Stimulated activated CD4-positive, alpha-beta T cell treated with anti-CD3 and anti-CD28 coated beads, Interleukin-12 subunit alpha, Interleukin-12 subunit beta, amount 100 ng/mL, for 24 hours (primary cell): ENCODE measurements at regions not wholly inside any gene's neighbourhood (a gene's known extent, or its start where the extent isn't known, plus 50 kb on each side); places are given as distances from the start of the nearest gene placed in this dataset.
"Not testable (repeated sequence)": the region's sequence is repeated elsewhere in the genome, so short reads cannot be mapped to it uniquely, and the experiment has no call there.

Experiments
- DNase-seq, 2 experiments: peaks; one replicate each; pipeline ENCODE4 v3.0.0-alpha.2; 2020; ENCODE audit warnings: low read depth in 2 of 2

GRCh38 chr17:5898406-5898805, 171.8 kb upstream of the WSCD1 start:
- no peak for DNase-seq

- DNase-seq: no peak
These were observed 170.5 kb upstream of the WSCD1 start for GRCh38 chr17:5899496-5900195.

- no peak for DNase-seq
These were observed 168.4 kb upstream of the WSCD1 start for GRCh38 chr17:5901731-5902130.

- no peak for DNase-seq
These were observed 167.7 kb upstream of the WSCD1 start for GRCh38 chr17:5902181-5903140.

- no peak for DNase-seq
These were observed 158.3 kb upstream of the WSCD1 start for GRCh38 chr17:5911919-5912318.

GRCh38 chr17:5913032-5913531, 157.1 kb upstream of the WSCD1 start:
- DNase-seq: no peak

GRCh38 chr17:5913641-5914040, 156.5 kb upstream of the WSCD1 start:
- no peak for DNase-seq

- DNase-seq: no peak
These were observed 154.8 kb upstream of the WSCD1 start for GRCh38 chr17:5915337-5915736.

- DNase-seq: no peak
These were observed 151.1 kb upstream of the WSCD1 start for GRCh38 chr17:5919089-5919488.

- DNase-seq: no peak
These were observed 148.5 kb upstream of the WSCD1 start for GRCh38 chr17:5921512-5922282.

GRCh38 chr17:5922476-5922875, 147.7 kb upstream of the WSCD1 start:
- DNase-seq: no peak

GRCh38 chr17:5929721-5930120, 140.5 kb upstream of the WSCD1 start:
- DNase-seq: no peak

GRCh38 chr17:5930555-5930954, 139.6 kb upstream of the WSCD1 start:
- DNase-seq: not testable (repeated sequence)

GRCh38 chr17:5931616-5932015, 138.6 kb upstream of the WSCD1 start:
- DNase-seq: no peak

GRCh38 chr17:5933430-5933829, 136.7 kb upstream of the WSCD1 start:
- no peak for DNase-seq

- DNase-seq: no peak
These were observed 128.9 kb upstream of the WSCD1 start for GRCh38 chr17:5941258-5941657.

GRCh38 chr17:5942687-5943086, 127.5 kb upstream of the WSCD1 start:
- no peak for DNase-seq

- DNase-seq: no peak
These were observed 126.9 kb upstream of the WSCD1 start for GRCh38 chr17:5943232-5943631.

GRCh38 chr17:5943982-5944381, 126.2 kb upstream of the WSCD1 start:
- no peak for DNase-seq

- no peak for DNase-seq
These were observed 122.4 kb upstream of the WSCD1 start for GRCh38 chr17:5947701-5948180.

GRCh38 chr17:5948811-5949210, 121.4 kb upstream of the WSCD1 start:
- no peak for DNase-seq

GRCh38 chr17:5950878-5951277, 119.3 kb upstream of the WSCD1 start:
- DNase-seq: no peak
